ENCODE measurements at regions not wholly inside any gene's neighbourhood (a gene's known extent, or its start where the extent isn't known, plus 50 kb on each side); places are given as distances from the start of the nearest gene placed in this dataset.

GRCh38 chr6:44653761-44654218, 266.3 kb downstream of the CDC5L start:
- Mint-ChIP-seq H3K36me3 (ENCODE audit: insufficient read depth) (no peaks in the 10 kb centered on the region), H3K4me1 (peaks cover 6% of the 10 kb centered on the region), H3K4me3 (no peak overlapping the region), H3K27me3 (peaks cover 13% of the 10 kb centered on the region), H3K27ac (ENCODE audit: low read depth) (no peak overlapping the region), H3K9me3 (peaks cover 4% of the 10 kb centered on the region)
- DNase-seq (ENCODE audit: low spot score in 2 of 2) (no peak), ATAC-seq (replicated peaks; ENCODE audit: extremely low read depth, poor library complexity, severe bottlenecking) (no peak)

DNA sequence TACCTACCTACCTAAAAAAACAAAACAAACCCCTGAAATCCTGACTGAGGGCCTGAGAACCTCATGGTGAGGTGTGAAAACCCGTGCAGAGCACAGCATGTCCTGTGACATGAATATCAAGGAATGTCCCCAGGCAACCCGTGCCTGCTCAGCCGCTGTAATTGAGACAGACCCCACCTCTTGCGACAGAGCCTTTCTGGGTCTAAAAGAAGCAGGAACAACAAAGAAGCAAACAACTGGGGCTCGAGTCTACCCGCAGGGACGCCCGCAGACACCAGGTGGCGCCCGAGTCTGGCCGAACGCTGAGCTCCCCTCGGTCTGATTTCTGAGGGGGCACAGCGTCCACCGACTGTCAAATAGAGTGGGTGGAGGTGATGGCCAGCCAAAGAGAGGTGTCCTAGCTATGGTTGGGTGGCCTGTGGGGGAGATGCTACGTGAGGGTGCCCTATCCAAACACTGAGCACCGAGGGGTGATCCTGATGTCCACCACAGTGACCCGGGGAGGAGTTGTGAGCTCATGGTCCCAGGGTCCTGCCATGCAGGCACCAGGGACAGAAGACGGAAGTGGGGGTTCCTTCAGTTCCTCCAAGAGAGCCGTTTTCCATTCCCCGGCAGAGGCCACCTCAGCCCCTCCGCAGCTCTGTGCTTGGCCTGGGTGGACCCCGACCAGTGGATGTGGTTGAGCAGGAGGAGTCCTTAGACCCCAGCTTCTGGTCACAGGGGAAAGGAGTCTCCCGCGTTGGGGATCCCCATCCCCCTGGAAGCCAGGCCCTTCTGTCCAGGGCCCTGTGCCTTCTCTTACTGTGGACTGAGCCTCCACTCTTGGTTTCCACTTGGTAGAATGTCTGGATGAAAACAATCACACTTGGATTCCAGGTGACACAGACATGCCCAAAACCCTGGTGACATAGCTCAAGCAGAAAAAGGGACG, 268.2 kb downstream of the CDC5L start:
- peak; percentile 40 to 71 for DNase-seq (ENCODE audit: low spot score in 2 of 2)
- H3K36me3 Mint-ChIP-seq (ENCODE audit: insufficient read depth): no peaks in the 10 kb centered on the region
- peaks cover 4% of the 10 kb centered on the region for H3K9me3 Mint-ChIP-seq
- H3K4me3 Mint-ChIP-seq: no peak overlapping the region
- H3K27me3 Mint-ChIP-seq: peaks cover 13% of the 10 kb centered on the region
- peak overlapping the region; percentile 33 for H3K27ac Mint-ChIP-seq (ENCODE audit: low read depth)
- peaks cover 6% of the 10 kb centered on the region for H3K4me1 Mint-ChIP-seq
- peak; percentile 54 for ATAC-seq (replicated peaks; ENCODE audit: extremely low read depth, poor library complexity, severe bottlenecking)

GRCh38 chr6:44656691-44657090, 269.2 kb downstream of the CDC5L start:
- no peak for ATAC-seq (replicated peaks; ENCODE audit: extremely low read depth, poor library complexity, severe bottlenecking)
- Mint-ChIP-seq H3K36me3 (ENCODE audit: insufficient read depth) (no peaks in the 10 kb centered on the region), H3K4me3 (no peak overlapping the region), H3K27me3 (peaks cover 13% of the 10 kb centered on the region), H3K27ac (ENCODE audit: low read depth) (no peak overlapping the region), H3K4me1 (peaks cover 6% of the 10 kb centered on the region), H3K9me3 (peaks cover 4% of the 10 kb centered on the region)
- no peak for DNase-seq (ENCODE audit: low spot score in 2 of 2)

- H3K9me3 Mint-ChIP-seq: peaks cover 4% of the 10 kb centered on the region
- DNase-seq (ENCODE audit: low spot score in 2 of 2): no peak
Observed at GRCh38 chr6:44657206-44657819, 269.8 kb downstream of the CDC5L start.

DNA sequence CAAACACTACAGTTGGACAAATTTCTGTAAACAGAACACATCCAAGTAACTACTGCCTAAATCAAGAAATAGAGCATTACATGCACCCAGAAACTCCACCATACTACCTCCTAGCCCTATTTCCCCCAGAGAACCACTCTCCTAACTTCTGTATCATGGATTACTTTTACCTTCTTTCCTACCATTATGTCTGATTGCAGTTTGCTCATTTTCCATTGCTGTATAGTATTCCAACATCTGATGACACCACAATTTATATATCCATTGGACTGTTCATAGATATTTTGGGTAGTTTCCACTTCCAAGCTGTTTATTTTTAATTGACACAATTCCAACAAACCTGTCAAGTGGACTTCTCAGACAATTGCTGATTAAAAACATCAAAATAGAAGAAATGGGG, 271.1 kb downstream of the CDC5L start:
- DNase-seq (ENCODE audit: low spot score in 2 of 2): no peak
- H3K9me3 Mint-ChIP-seq: peaks cover 4% of the 10 kb centered on the region
- no peak for ATAC-seq (replicated peaks; ENCODE audit: extremely low read depth, poor library complexity, severe bottlenecking)
- no peak overlapping the region for H3K27ac Mint-ChIP-seq (ENCODE audit: low read depth)
- H3K4me3 Mint-ChIP-seq: no peak overlapping the region
- H3K4me1 Mint-ChIP-seq: peaks cover 6% of the 10 kb centered on the region
- H3K27me3 Mint-ChIP-seq: peaks cover 9% of the 10 kb centered on the region
- H3K36me3 Mint-ChIP-seq (ENCODE audit: insufficient read depth): no peaks in the 10 kb centered on the region

More at GRCh38 chr6:44657206-44657819, 269.8 kb downstream of the CDC5L start:
- H3K4me3 Mint-ChIP-seq: no peak overlapping the region
- no peak overlapping the region for H3K27ac Mint-ChIP-seq (ENCODE audit: low read depth)
- H3K36me3 Mint-ChIP-seq (ENCODE audit: insufficient read depth): no peaks in the 10 kb centered on the region
- H3K27me3 Mint-ChIP-seq: peaks cover 13% of the 10 kb centered on the region
- no peak for ATAC-seq (replicated peaks; ENCODE audit: extremely low read depth, poor library complexity, severe bottlenecking)
- peaks cover 6% of the 10 kb centered on the region for H3K4me1 Mint-ChIP-seq

DNA sequence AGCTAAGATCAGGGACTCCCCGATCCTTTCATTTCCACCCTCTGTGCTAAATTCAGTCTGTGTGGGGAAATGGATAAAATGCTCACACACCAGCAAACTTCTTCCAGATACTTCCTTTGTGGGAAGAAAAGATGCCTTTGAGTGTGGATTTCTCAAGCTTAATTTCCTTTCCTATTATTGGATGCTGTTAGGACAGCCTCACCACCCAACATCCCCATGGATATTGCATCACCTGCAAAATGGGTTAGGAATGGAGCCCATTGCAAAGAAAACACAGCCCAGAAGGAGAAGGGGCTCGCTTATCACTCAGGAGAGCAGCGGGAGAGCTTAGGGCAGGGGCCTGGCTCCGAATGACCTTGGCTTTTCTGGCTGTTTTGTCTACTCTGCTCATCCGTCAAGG, 272.2 kb downstream of the CDC5L start:
- no peak overlapping the region for H3K4me3 Mint-ChIP-seq
- DNase-seq (ENCODE audit: low spot score in 2 of 2) (no peak), ATAC-seq (replicated peaks; ENCODE audit: extremely low read depth, poor library complexity, severe bottlenecking) (no peak)
- H3K4me1 Mint-ChIP-seq: peaks cover 6% of the 10 kb centered on the region
- peaks cover 4% of the 10 kb centered on the region for H3K9me3 Mint-ChIP-seq
- no peaks in the 10 kb centered on the region for H3K27me3 Mint-ChIP-seq
- no peaks in the 10 kb centered on the region for H3K36me3 Mint-ChIP-seq (ENCODE audit: insufficient read depth)
- H3K27ac Mint-ChIP-seq (ENCODE audit: low read depth): no peak overlapping the region

DNA sequence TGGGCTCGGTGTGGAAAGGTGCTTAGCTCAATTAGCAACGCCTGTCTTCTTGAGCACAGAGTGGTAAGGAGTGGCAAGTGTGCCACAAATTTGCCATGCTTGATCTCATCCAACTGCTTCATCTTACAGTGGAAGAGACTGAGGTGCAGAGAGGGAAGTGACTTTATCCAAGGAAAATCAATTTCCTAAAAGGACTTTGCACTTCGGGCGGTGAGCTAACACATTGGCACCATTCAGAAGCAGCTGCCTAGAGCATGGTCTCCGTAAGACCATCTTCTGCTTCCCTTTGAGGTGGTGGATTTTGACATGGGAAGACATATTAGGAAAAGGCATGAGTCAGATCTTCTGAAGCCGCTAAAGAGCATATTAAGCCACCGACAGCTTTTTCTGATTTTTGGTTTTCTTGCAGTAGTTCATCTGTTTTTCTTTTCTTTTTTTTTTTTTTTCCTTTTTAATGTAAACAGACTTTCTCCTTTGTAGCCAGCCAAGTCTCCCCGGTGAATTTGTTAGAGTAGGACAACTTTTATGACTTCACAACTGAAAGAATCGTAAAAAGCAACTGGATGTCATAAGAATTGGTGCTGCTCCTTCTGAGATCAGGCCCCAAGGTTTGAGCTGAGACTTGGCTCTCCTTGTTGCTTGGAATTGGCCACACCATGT, 273.2 kb downstream of the CDC5L start:
- peaks cover 4% of the 10 kb centered on the region for H3K9me3 Mint-ChIP-seq
- no peaks in the 10 kb centered on the region for H3K4me1 Mint-ChIP-seq
- ATAC-seq (replicated peaks; ENCODE audit: extremely low read depth, poor library complexity, severe bottlenecking) (no peak), DNase-seq (ENCODE audit: low spot score in 2 of 2) (no peak)
- H3K27me3 Mint-ChIP-seq: no peaks in the 10 kb centered on the region
- no peak overlapping the region for H3K4me3 Mint-ChIP-seq
- H3K36me3 Mint-ChIP-seq (ENCODE audit: insufficient read depth): no peaks in the 10 kb centered on the region
- H3K27ac Mint-ChIP-seq (ENCODE audit: low read depth): no peak overlapping the region

GRCh38 chr6:44661221-44662008, 273.9 kb downstream of the CDC5L start:
- DNase-seq (ENCODE audit: low spot score in 2 of 2): no peak
- no peaks in the 10 kb centered on the region for H3K27me3 Mint-ChIP-seq
- H3K4me1 Mint-ChIP-seq: no peaks in the 10 kb centered on the region
- no peak for ATAC-seq (replicated peaks; ENCODE audit: extremely low read depth, poor library complexity, severe bottlenecking)
- H3K36me3 Mint-ChIP-seq (ENCODE audit: insufficient read depth): no peaks in the 10 kb centered on the region
- peaks cover 4% of the 10 kb centered on the region for H3K9me3 Mint-ChIP-seq
- no peak overlapping the region for H3K27ac Mint-ChIP-seq (ENCODE audit: low read depth)
- no peak overlapping the region for H3K4me3 Mint-ChIP-seq

GRCh38 chr6:44662461-44663121, 275.1 kb downstream of the CDC5L start:
- H3K36me3 Mint-ChIP-seq (ENCODE audit: insufficient read depth): no peaks in the 10 kb centered on the region
- H3K4me3 Mint-ChIP-seq: no peak overlapping the region
- peaks cover 4% of the 10 kb centered on the region for H3K9me3 Mint-ChIP-seq
- DNase-seq (ENCODE audit: low spot score in 2 of 2): no peak
- H3K27me3 Mint-ChIP-seq: peaks cover 2% of the 10 kb centered on the region
- no peak for ATAC-seq (replicated peaks; ENCODE audit: extremely low read depth, poor library complexity, severe bottlenecking)
- H3K4me1 Mint-ChIP-seq: no peaks in the 10 kb centered on the region
- no peak overlapping the region for H3K27ac Mint-ChIP-seq (ENCODE audit: low read depth)

DNA sequence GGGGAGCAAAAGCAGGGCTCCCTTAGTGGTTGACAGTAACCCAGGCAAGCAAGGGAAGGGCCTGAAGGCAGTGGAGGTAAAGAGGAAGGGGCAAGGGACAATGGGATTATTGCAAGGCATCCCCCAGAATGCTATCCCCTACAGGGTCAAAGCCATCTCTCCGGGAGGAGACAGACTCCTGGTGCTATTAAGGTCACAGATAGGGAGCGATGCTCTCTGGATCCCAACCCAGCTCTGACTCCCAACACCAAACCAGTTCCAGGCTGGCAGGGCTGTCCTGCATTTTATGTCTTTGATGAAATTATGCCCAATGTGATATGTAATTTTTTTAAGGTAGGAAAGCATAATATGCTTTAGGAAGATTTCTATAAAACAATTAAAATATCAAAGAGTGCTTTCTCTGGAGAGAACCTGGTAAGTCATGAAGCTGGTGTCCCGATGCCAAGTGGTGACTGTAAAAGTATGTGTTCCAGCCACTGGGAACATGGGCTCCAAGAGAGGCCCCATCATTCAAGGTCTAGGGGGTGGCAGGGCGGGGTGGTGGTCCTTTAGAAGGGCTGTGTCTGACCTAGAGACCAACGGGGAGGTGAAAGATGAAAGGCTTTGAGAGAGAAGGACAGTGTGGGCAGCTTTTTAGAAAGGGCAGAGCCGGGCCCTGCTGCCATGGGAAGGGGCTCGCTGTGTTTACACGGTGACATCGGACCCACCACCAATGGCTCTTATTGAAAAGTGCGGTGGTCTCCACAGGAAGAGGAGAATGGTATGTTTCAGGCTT, 276.5 kb downstream of the CDC5L start:
- ATAC-seq (replicated peaks; ENCODE audit: extremely low read depth, poor library complexity, severe bottlenecking) (no peak), DNase-seq (ENCODE audit: low spot score in 2 of 2) (no peak)
- Mint-ChIP-seq H3K4me3 (no peak overlapping the region), H3K36me3 (ENCODE audit: insufficient read depth) (no peaks in the 10 kb centered on the region), H3K27ac (ENCODE audit: low read depth) (no peak overlapping the region), H3K9me3 (no peaks in the 10 kb centered on the region), H3K4me1 (peaks cover 6% of the 10 kb centered on the region), H3K27me3 (peaks cover 15% of the 10 kb centered on the region)

DNA sequence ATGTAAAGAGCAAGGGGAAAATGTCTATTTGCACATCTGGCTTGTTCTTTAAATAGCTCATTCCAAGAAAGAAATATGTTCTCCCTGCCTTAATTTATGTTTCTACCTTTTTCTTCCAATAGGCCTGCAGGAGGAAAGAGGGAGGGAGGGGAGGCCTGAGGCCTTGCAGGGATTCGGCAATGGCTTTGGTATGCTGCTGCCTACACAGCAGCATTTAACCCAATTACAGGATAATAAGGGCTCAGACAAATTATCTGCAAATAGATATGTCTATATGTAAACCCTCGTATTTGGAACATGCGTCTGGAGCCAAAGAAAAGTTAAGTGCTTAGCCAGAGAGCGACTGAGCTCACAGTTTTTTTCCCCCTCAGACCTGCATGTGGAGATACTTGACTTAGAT, 277.2 kb downstream of the CDC5L start:
- DNase-seq (ENCODE audit: low spot score in 2 of 2): no peak
- Mint-ChIP-seq H3K4me1 (peaks cover 6% of the 10 kb centered on the region), H3K36me3 (ENCODE audit: insufficient read depth) (no peaks in the 10 kb centered on the region), H3K4me3 (no peak overlapping the region), H3K9me3 (no peaks in the 10 kb centered on the region), H3K27ac (ENCODE audit: low read depth) (no peak overlapping the region), H3K27me3 (peaks cover 15% of the 10 kb centered on the region)
- no peak for ATAC-seq (replicated peaks; ENCODE audit: extremely low read depth, poor library complexity, severe bottlenecking)
